ENCODE measurements at regions not wholly inside any gene's neighbourhood (a gene's known extent, or its start where the extent isn't known, plus 50 kb on each side); places are given as distances from the start of the nearest gene placed in this dataset.
A peak's percentile ranks its signal among the peaks of the same experiment; 100 is the strongest.

- no peaks in the 10 kb centered on the region for H3K27me3 Mint-ChIP-seq
- H3K27ac Mint-ChIP-seq, result no peak overlapping the region
- H3K4me3 Mint-ChIP-seq (ENCODE audit: low read depth), result no peak overlapping the region
- no peaks in the 10 kb centered on the region for H3K9me3 Mint-ChIP-seq (ENCODE audit: low read depth)
- TF ChIP-seq CTCF (IDR thresholded peaks at IDR 0.05; ENCODE audit: unreplicated experiment), result no peak
- H3K4me1 Mint-ChIP-seq (ENCODE audit: low read depth), result no peaks in the 10 kb centered on the region
- H3K36me3 Mint-ChIP-seq (ENCODE audit: insufficient read depth), result no peaks in the 10 kb centered on the region
- no peak for DNase-seq (ENCODE audit: low spot score, unreplicated experiment)
These were observed 373.6 kb upstream of the DDI1 start for GRCh38 chr11:103662880-103663279.

- Mint-ChIP-seq H3K9me3 (ENCODE audit: low read depth) (no peaks in the 10 kb centered on the region), H3K4me1 (ENCODE audit: low read depth) (no peaks in the 10 kb centered on the region), H3K36me3 (ENCODE audit: insufficient read depth) (no peaks in the 10 kb centered on the region)
These were observed 367.6 kb upstream of the DDI1 start for GRCh38 chr11:103668859-103669258.

GRCh38 chr11:103671143-103671651, 365.2 kb upstream of the DDI1 start:
- no peak for DNase-seq (ENCODE audit: low spot score, unreplicated experiment)
- H3K27me3 Mint-ChIP-seq, result no peaks in the 10 kb centered on the region
- peak; percentile 23 for TF ChIP-seq CTCF (IDR thresholded peaks at IDR 0.05; ENCODE audit: unreplicated experiment)
- no peaks in the 10 kb centered on the region for H3K9me3 Mint-ChIP-seq (ENCODE audit: low read depth)
- H3K4me1 Mint-ChIP-seq (ENCODE audit: low read depth), result no peaks in the 10 kb centered on the region
- H3K36me3 Mint-ChIP-seq (ENCODE audit: insufficient read depth), result no peaks in the 10 kb centered on the region
- H3K27ac Mint-ChIP-seq, result no peak overlapping the region
- H3K4me3 Mint-ChIP-seq (ENCODE audit: low read depth), result no peak overlapping the region

More at GRCh38 chr11:103668859-103669258, 367.6 kb upstream of the DDI1 start:
- TF ChIP-seq CTCF (IDR thresholded peaks at IDR 0.05; ENCODE audit: unreplicated experiment), result no peak
- Mint-ChIP-seq H3K4me3 (ENCODE audit: low read depth) (no peak overlapping the region), H3K27ac (no peak overlapping the region), H3K27me3 (no peaks in the 10 kb centered on the region)
- no peak for DNase-seq (ENCODE audit: low spot score, unreplicated experiment)

- Mint-ChIP-seq H3K36me3 (ENCODE audit: insufficient read depth) (no peaks in the 10 kb centered on the region), H3K4me3 (ENCODE audit: low read depth) (no peak overlapping the region), H3K9me3 (ENCODE audit: low read depth) (no peaks in the 10 kb centered on the region), H3K27ac (no peak overlapping the region), H3K27me3 (no peaks in the 10 kb centered on the region), H3K4me1 (ENCODE audit: low read depth) (no peaks in the 10 kb centered on the region)
- no peak for DNase-seq (ENCODE audit: low spot score, unreplicated experiment)
- no peak for TF ChIP-seq CTCF (IDR thresholded peaks at IDR 0.05; ENCODE audit: unreplicated experiment)
These were observed 362.7 kb upstream of the DDI1 start for GRCh38 chr11:103673773-103674172.

GRCh38 chr11:103676413-103676812, 360.0 kb upstream of the DDI1 start:
- Mint-ChIP-seq H3K36me3 (ENCODE audit: insufficient read depth) (no peaks in the 10 kb centered on the region), H3K4me1 (ENCODE audit: low read depth) (no peaks in the 10 kb centered on the region), H3K4me3 (ENCODE audit: low read depth) (no peak overlapping the region), H3K27ac (no peak overlapping the region), H3K27me3 (no peaks in the 10 kb centered on the region), H3K9me3 (ENCODE audit: low read depth) (no peaks in the 10 kb centered on the region)
- TF ChIP-seq CTCF (IDR thresholded peaks at IDR 0.05; ENCODE audit: unreplicated experiment), result no peak
- DNase-seq (ENCODE audit: low spot score, unreplicated experiment), result no peak
